ENCODE measurements at regions not wholly inside any gene's neighbourhood (a gene's known extent, or its start where the extent isn't known, plus 50 kb on each side); places are given as distances from the start of the nearest gene placed in this dataset.

DNA sequence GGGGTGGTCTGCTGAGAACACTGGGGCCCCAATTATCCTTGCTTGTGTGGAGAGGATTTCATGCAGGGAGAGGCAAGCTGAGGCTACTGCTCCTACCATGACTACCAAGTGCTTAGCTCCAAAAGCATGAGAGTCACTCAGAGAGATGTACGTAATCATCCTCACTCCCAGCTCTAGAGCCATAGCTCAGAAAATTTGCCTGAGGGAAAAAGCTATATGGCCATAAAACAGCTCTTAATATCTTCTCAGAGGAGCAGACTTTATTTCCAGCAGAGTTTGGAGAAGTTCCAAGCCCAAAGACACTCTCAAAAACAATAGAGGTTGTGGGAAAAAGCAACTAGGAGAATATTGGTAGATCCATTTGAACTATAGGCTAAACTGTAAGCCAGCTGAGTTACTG is 106.4 kb upstream of the PBX1 start (continued):
- TF ChIP-seq, protein P1, sequence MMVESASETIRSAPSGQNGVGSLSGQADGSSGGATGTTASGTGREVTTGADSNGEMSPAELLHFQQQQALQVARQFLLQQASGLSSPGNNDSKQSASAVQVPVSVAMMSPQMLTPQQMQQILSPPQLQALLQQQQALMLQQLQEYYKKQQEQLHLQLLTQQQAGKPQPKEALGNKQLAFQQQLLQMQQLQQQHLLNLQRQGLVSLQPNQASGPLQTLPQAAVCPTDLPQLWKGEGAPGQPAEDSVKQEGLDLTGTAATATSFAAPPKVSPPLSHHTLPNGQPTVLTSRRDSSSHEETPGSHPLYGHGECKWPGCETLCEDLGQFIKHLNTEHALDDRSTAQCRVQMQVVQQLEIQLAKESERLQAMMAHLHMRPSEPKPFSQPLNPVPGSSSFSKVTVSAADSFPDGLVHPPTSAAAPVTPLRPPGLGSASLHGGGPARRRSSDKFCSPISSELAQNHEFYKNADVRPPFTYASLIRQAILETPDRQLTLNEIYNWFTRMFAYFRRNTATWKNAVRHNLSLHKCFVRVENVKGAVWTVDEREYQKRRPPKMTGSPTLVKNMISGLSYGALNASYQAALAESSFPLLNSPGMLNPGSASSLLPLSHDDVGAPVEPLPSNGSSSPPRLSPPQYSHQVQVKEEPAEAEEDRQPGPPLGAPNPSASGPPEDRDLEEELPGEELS (CRISPR knock-in tag; IDR thresholded peaks at IDR 0.05; ENCODE audit: borderline replicate concordance): no peak
- TF ChIP-seq, protein P2, sequence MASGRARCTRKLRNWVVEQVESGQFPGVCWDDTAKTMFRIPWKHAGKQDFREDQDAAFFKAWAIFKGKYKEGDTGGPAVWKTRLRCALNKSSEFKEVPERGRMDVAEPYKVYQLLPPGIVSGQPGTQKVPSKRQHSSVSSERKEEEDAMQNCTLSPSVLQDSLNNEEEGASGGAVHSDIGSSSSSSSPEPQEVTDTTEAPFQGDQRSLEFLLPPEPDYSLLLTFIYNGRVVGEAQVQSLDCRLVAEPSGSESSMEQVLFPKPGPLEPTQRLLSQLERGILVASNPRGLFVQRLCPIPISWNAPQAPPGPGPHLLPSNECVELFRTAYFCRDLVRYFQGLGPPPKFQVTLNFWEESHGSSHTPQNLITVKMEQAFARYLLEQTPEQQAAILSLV (tag; IDR thresholded peaks at IDR 0.05): no peak
- TF ChIP-seq ZNF445 (CRISPR knock-in tag; IDR thresholded peaks at IDR 0.05; ENCODE audit: low read depth) (no peak), POLR2A (conservative IDR thresholded peaks at IDR 0.05) (no peak), STAT5A (IDR thresholded peaks at IDR 0.05; ENCODE audit: borderline replicate concordance, low read length) (no peak)
- TF ChIP-seq, protein P3, sequence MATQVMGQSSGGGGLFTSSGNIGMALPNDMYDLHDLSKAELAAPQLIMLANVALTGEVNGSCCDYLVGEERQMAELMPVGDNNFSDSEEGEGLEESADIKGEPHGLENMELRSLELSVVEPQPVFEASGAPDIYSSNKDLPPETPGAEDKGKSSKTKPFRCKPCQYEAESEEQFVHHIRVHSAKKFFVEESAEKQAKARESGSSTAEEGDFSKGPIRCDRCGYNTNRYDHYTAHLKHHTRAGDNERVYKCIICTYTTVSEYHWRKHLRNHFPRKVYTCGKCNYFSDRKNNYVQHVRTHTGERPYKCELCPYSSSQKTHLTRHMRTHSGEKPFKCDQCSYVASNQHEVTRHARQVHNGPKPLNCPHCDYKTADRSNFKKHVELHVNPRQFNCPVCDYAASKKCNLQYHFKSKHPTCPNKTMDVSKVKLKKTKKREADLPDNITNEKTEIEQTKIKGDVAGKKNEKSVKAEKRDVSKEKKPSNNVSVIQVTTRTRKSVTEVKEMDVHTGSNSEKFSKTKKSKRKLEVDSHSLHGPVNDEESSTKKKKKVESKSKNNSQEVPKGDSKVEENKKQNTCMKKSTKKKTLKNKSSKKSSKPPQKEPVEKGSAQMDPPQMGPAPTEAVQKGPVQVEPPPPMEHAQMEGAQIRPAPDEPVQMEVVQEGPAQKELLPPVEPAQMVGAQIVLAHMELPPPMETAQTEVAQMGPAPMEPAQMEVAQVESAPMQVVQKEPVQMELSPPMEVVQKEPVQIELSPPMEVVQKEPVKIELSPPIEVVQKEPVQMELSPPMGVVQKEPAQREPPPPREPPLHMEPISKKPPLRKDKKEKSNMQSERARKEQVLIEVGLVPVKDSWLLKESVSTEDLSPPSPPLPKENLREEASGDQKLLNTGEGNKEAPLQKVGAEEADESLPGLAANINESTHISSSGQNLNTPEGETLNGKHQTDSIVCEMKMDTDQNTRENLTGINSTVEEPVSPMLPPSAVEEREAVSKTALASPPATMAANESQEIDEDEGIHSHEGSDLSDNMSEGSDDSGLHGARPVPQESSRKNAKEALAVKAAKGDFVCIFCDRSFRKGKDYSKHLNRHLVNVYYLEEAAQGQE (IDR thresholded peaks at IDR 0.05; ENCODE audit: borderline replicate concordance): no peak
- TF ChIP-seq, protein P3 (CRISPR knock-in tag; IDR thresholded peaks at IDR 0.05; ENCODE audit: low read depth): no peak

All from K562 (cell line).